ENCODE measurements at regions not wholly inside any gene's neighbourhood (a gene's known extent, or its start where the extent isn't known, plus 50 kb on each side); places are given as distances from the start of the nearest gene placed in this dataset.

GRCh38 chr16:65622151-65622550 is 500.3 kb upstream of the CDH11 start:
- no peak for TF ChIP-seq EZH2phosphoT487 (IDR thresholded peaks at IDR 0.05; ENCODE audit: borderline replicate concordance, low read depth, low read length)
- TF ChIP-seq, protein P1, sequence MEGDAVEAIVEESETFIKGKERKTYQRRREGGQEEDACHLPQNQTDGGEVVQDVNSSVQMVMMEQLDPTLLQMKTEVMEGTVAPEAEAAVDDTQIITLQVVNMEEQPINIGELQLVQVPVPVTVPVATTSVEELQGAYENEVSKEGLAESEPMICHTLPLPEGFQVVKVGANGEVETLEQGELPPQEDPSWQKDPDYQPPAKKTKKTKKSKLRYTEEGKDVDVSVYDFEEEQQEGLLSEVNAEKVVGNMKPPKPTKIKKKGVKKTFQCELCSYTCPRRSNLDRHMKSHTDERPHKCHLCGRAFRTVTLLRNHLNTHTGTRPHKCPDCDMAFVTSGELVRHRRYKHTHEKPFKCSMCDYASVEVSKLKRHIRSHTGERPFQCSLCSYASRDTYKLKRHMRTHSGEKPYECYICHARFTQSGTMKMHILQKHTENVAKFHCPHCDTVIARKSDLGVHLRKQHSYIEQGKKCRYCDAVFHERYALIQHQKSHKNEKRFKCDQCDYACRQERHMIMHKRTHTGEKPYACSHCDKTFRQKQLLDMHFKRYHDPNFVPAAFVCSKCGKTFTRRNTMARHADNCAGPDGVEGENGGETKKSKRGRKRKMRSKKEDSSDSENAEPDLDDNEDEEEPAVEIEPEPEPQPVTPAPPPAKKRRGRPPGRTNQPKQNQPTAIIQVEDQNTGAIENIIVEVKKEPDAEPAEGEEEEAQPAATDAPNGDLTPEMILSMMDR (conservative IDR thresholded peaks at IDR 0.05; ENCODE audit: low read length): no peak
- no peak overlapping the region; the same call in 1 of the 2 replicates for H2AFZ ChIP-seq (ENCODE audit: low read length)
- no peaks in the 10 kb centered on the region for H3K9me3 ChIP-seq (ENCODE audit: low read length)
- DNase-seq (ENCODE audit: low spot score): peak; percentile 71
- ChIA-PET POLR2A (interaction anchor here (1.3 kb wide), 1 partner anchor 26 kb away, joined by 3 read pairs; no protein-coding TSS in a partner anchor), CTCF (ENCODE audit: unreplicated experiment) (no interaction called here)
- peaks cover 81% of the 10 kb centered on the region for H3K4me1 ChIP-seq (ENCODE audit: insufficient read depth, low read length, poor library complexity, severe bottlenecking)
- H3K36me3 ChIP-seq (ENCODE audit: insufficient read depth, low read length): no peaks in the 10 kb centered on the region
- H3K4me2 ChIP-seq (ENCODE audit: low read length): peak overlapping the region; percentile 61
- no TSS peak for BruUV-seq (replicated peaks)
- H4K20me1 ChIP-seq (ENCODE audit: insufficient read depth, low read length): no peaks in the 10 kb centered on the region
- intact Hi-C loops (cut with micrococcal nuclease; ENCODE audit: unreplicated experiment): no loop called here
- H3K4me3 ChIP-seq (ENCODE audit: low read depth, low read length, poor library complexity, severe bottlenecking): peak overlapping the region; percentile 3
- H3K9me2 ChIP-seq (ENCODE audit: insufficient read depth, low read length): no peaks in the 10 kb centered on the region
- peak overlapping the region; percentile 56 for H3K27ac ChIP-seq (ENCODE audit: low read depth, low read length, poor library complexity, severe bottlenecking)
- no peaks in the 10 kb centered on the region for H3K79me2 ChIP-seq (ENCODE audit: insufficient read depth, low read depth, low read length)

DNA sequence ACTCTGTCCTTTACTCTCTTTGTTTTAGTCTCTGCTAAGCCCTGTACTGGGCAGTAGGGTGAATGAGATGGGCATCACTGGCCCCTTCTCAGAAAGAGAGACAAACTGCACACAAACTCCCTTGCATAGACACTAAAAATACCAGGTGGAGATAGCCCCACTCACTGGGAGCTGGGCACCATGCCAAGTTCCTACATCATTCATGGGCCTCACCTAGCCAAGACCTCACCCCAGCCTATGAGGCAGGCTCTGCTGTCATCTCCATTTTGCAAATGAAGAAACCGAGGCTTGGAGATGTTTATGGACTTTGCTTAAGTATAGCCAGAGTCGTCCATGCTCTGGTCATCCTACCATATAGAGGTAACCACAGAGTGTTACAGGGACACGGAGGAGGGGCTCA is 499.8 kb upstream of the CDH11 start:
- Histone ChIP-seq H3K9me2 (ENCODE audit: insufficient read depth, low read length) (no peaks in the 10 kb centered on the region), H3K27ac (ENCODE audit: low read depth, low read length, poor library complexity, severe bottlenecking) (peak overlapping the region; percentile 56), H3K4me1 (ENCODE audit: insufficient read depth, low read length, poor library complexity, severe bottlenecking) (peaks cover 86% of the 10 kb centered on the region), H3K4me2 (ENCODE audit: low read length) (peak overlapping the region; percentile 61), H4K20me1 (ENCODE audit: insufficient read depth, low read length) (no peaks in the 10 kb centered on the region), H3K79me2 (ENCODE audit: insufficient read depth, low read depth, low read length) (no peaks in the 10 kb centered on the region), H2AFZ (ENCODE audit: low read length) (no peak overlapping the region; the same call in 1 of the 2 replicates), H3K4me3 (ENCODE audit: low read depth, low read length, poor library complexity, severe bottlenecking) (peak overlapping the region; percentile 3), H3K9me3 (ENCODE audit: low read length) (no peaks in the 10 kb centered on the region), H3K36me3 (ENCODE audit: insufficient read depth, low read length) (no peaks in the 10 kb centered on the region)
- peak; percentile 15 for DNase-seq (ENCODE audit: low spot score)
- intact Hi-C loops (cut with micrococcal nuclease; ENCODE audit: unreplicated experiment): no loop called here
- no peak for TF ChIP-seq EZH2phosphoT487 (IDR thresholded peaks at IDR 0.05; ENCODE audit: borderline replicate concordance, low read depth, low read length)
- TF ChIP-seq, protein P1 (conservative IDR thresholded peaks at IDR 0.05; ENCODE audit: low read length): no peak
- CTCF ChIA-PET (ENCODE audit: unreplicated experiment): interaction anchor here (0.5 kb wide), 1 partner anchor 15 kb away, joined by 3 read pairs; no protein-coding TSS in a partner anchor
- BruUV-seq (replicated peaks): no TSS peak
- POLR2A ChIA-PET: interaction anchor here (1.3 kb wide), 1 partner anchor 27 kb away, joined by 3 read pairs; no protein-coding TSS in a partner anchor

- intact Hi-C loops (cut with micrococcal nuclease; ENCODE audit: unreplicated experiment): loop anchor here (2.0 kb wide), 1 partner anchor 143 kb away; no protein-coding TSS in a partner anchor
- Histone ChIP-seq H3K27ac (ENCODE audit: low read depth, low read length, poor library complexity, severe bottlenecking) (peak overlapping the region; percentile 94), H3K9me3 (ENCODE audit: low read length) (no peaks in the 10 kb centered on the region), H3K36me3 (ENCODE audit: insufficient read depth, low read length) (no peaks in the 10 kb centered on the region), H3K9me2 (ENCODE audit: insufficient read depth, low read length) (no peaks in the 10 kb centered on the region), H3K4me1 (ENCODE audit: insufficient read depth, low read length, poor library complexity, severe bottlenecking) (peaks cover 83% of the 10 kb centered on the region), H2AFZ (ENCODE audit: low read length) (peak overlapping the region; percentile 49; the same call in 1 of the 2 replicates), H4K20me1 (ENCODE audit: insufficient read depth, low read length) (no peaks in the 10 kb centered on the region), H3K4me2 (ENCODE audit: low read length) (peak overlapping the region; percentile 46; the same call in 1 of the 2 replicates), H3K4me3 (ENCODE audit: low read depth, low read length, poor library complexity, severe bottlenecking) (no peak overlapping the region), H3K79me2 (ENCODE audit: insufficient read depth, low read depth, low read length) (no peaks in the 10 kb centered on the region)
- no peak for TF ChIP-seq EZH2phosphoT487 (IDR thresholded peaks at IDR 0.05; ENCODE audit: borderline replicate concordance, low read depth, low read length)
- TF ChIP-seq, protein P1 (conservative IDR thresholded peaks at IDR 0.05; ENCODE audit: low read length): no peak
- ChIA-PET POLR2A (interaction anchor here (1.4 to 1.5 kb wide), 3 partner anchors 9 to 148 kb away, joined by 3 to 4 read pairs (median 4); no protein-coding TSS in a partner anchor), CTCF (ENCODE audit: unreplicated experiment) (no interaction called here)
- no TSS peak for BruUV-seq (replicated peaks)
- no peak for DNase-seq (ENCODE audit: low spot score)
Observed at GRCh38 chr16:65619606-65620005, 497.7 kb upstream of the CDH11 start.
